HCT116 (cell line): ENCODE measurements at regions not wholly inside any gene's neighbourhood (a gene's known extent, or its start where the extent isn't known, plus 50 kb on each side); places are given as distances from the start of the nearest gene placed in this dataset.

ENCODE experiments used
- ATAC-seq: fragments of 200-7000 bp; cut with Tn5 transposase; 2 replicates; pipeline ENCODE4 v1.9.1; 2020; ENCODE audit warnings: mild to moderate bottlenecking, moderate library complexity
- BruUV-seq: library from RNA; stranded (reverse); fragments of 400-500 nt; replicated peaks from 2 replicates; lab custom pipeline; 2021; lab: Mats Ljungman, UMichigan
- CTCF ChIA-PET: fragments of 300-600 bp; sonication (Branson Sonifier 250); formaldehyde crosslinking; loops from one replicate; lab custom pipeline; 2021; ENCODE audit warnings: antibody characterized with exemption; lab: Charles Lee
- POLR2A ChIA-PET: fragments of 300-600, 350-600 bp; sonication (Branson Sonifier 250); formaldehyde crosslinking; loops from one replicate; lab custom pipeline; 2021; ENCODE audit warnings: antibody characterized with exemption; lab: Charles Lee
- RAD21 ChIA-PET, 2 experiments: fragments of 300-600 bp; sonication (Branson Sonifier 250); formaldehyde crosslinking; loops; one replicate each; lab custom pipeline; 2023; ENCODE audit warnings: low total read pairs in 2 of 2; ENCODE audit not compliant: uncharacterized antibody in 2 of 2, unreplicated experiment in 2 of 2, low non-redundant PET in 1 of 2; lab: Charles Lee
- DNase-seq: peaks from one replicate; pipeline ENCODE4 v3.0.0-alpha.2; 2010; ENCODE audit warnings: low read depth, low spot score
- H2AFZ ChIP-seq: fragments of 200-600 bp; shearing (Covaris generic), sonication (generic); 2 replicates; pipeline ENCODE4 v1.6.1; 2017; ENCODE audit warnings: low read depth, mixed run types, mixed read lengths, antibody characterized with exemption, low read length; ENCODE audit not compliant: poor library complexity, severe bottlenecking
- H3K27ac ChIP-seq: 2 replicates; pipeline ENCODE4 v1.5.1; 2012; ENCODE audit warnings: low read depth, low read length
- H3K27me3 ChIP-seq: fragments of 200-600 bp; sonication (generic); 2 replicates; pipeline ENCODE4 v1.6.1; 2016; ENCODE audit warnings: mixed run types, low read length, mixed read lengths; ENCODE audit not compliant: insufficient read depth
- H3K36me3 ChIP-seq, 2 experiments: fragments of 200-500 bp in 1 of 2; fragments of 200-600 bp in 1 of 2; sonication (Bioruptor generic) in 1 of 2; sonication (generic) in 1 of 2; 2 replicates each; pipeline versions ENCODE4 v1.5.1 to v1.6.1; 2014 to 2016; ENCODE audit warnings: low read length in 2 of 2, inconsistent platforms in 1 of 2, mixed read lengths in 1 of 2, mixed run types in 1 of 2; ENCODE audit not compliant: insufficient read depth in 2 of 2, control insufficient read depth in 1 of 2
- H3K4me1 ChIP-seq, 2 experiments: fragments of 200-600 bp in 1 of 2; sonication (generic) in 1 of 2; 2 replicates each; pipeline versions ENCODE4 v1.5.1 to v1.6.1; 2012 to 2017; ENCODE audit warnings: low read length in 2 of 2, inconsistent platforms in 1 of 2, mild to moderate bottlenecking in 1 of 2, mixed read lengths in 1 of 2, mixed run types in 1 of 2, moderate library complexity in 1 of 2; ENCODE audit not compliant: insufficient read depth in 2 of 2, control insufficient read depth in 1 of 2
- H3K4me2 ChIP-seq: fragments of 200-600 bp; sonication (generic); 2 replicates; pipeline ENCODE4 v1.6.1; 2017; ENCODE audit warnings: mixed run types, low read length, mixed read lengths
- H3K4me3 ChIP-seq, 2 experiments: fragments of 200-600 bp in 1 of 2; sonication (generic) in 1 of 2; replicated peaks in 1 of 2; 2 replicates each; pipeline ENCODE4 v1.5.1; 2011 to 2016; ENCODE audit warnings: low read length in 2 of 2, control low read depth in 1 of 2, low read depth in 1 of 2, mild to moderate bottlenecking in 1 of 2, mixed read lengths in 1 of 2, mixed run types in 1 of 2
- H3K79me2 ChIP-seq: fragments of 200-600 bp; sonication (generic); 2 replicates; pipeline ENCODE4 v1.6.1; 2017; ENCODE audit warnings: mild to moderate bottlenecking, mixed run types, low read length, moderate library complexity, mixed read lengths; ENCODE audit not compliant: insufficient read depth
- H3K9ac ChIP-seq: fragments of 200-600 bp; sonication (generic); 2 replicates; pipeline ENCODE4 v1.6.1; 2016; ENCODE audit warnings: low read length, mixed read lengths
- H3K9me2 ChIP-seq: fragments of 200-600 bp; sonication (generic), shearing (Covaris generic); 2 replicates; pipeline ENCODE4 v1.6.1; 2017; ENCODE audit warnings: mixed run types, mild to moderate bottlenecking, moderate library complexity; ENCODE audit not compliant: insufficient read depth
- H3K9me3 ChIP-seq, 2 experiments: fragments of 200-500 bp in 1 of 2; fragments of 200-600 bp in 1 of 2; sonication (Bioruptor generic) in 1 of 2; sonication (generic) in 1 of 2; 2 replicates each; pipeline ENCODE4 v1.6.1; 2014 to 2017; ENCODE audit warnings: low read length in 2 of 2, mixed read lengths in 2 of 2, inconsistent platforms in 1 of 2, low read depth in 1 of 2, mild to moderate bottlenecking in 1 of 2, mixed run types in 1 of 2, moderate library complexity in 1 of 2; ENCODE audit not compliant: control insufficient read depth in 1 of 2, insufficient read depth in 1 of 2
- H4K20me1 ChIP-seq: fragments of 200-600 bp; sonication (generic), shearing (Covaris generic); 2 replicates; pipeline ENCODE4 v1.6.1; 2017; ENCODE audit warnings: mixed run types, mild to moderate bottlenecking, moderate library complexity; ENCODE audit not compliant: insufficient read depth
- EZH2phosphoT487 ChIP-seq: fragments of 200-600 bp; IDR thresholded peaks from 2 replicates; pipeline ENCODE4 v1.6.1; 2018; ENCODE audit warnings: antibody characterized with exemption, borderline replicate concordance
- POLR2AphosphoS5 ChIP-seq: IDR thresholded peaks from 2 replicates; pipeline ENCODE4 v1.6.1; 2011; ENCODE audit warnings: mild to moderate bottlenecking, low read depth, low read length, moderate library complexity
- REST ChIP-seq: IDR thresholded peaks from 2 replicates; pipeline ENCODE4 v1.6.1; 2012; ENCODE audit warnings: low read depth
- SIN3A ChIP-seq: IDR thresholded peaks from 2 replicates; pipeline ENCODE4 v1.6.1; 2012; ENCODE audit warnings: low read depth
- SP1 ChIP-seq: IDR thresholded peaks from 2 replicates; pipeline ENCODE4 v1.6.1; 2012; ENCODE audit warnings: low read depth
- ZBTB33 ChIP-seq: IDR thresholded peaks from 2 replicates; pipeline ENCODE4 v1.6.1; 2011; ENCODE audit warnings: mild to moderate bottlenecking, low read length, moderate library complexity; ENCODE audit not compliant: insufficient replicate concordance; ENCODE audit errors: extremely low read depth
- ZNF274 ChIP-seq: fragments of 200-500 bp; sonication (Bioruptor generic); IDR thresholded peaks from 2 replicates; pipeline ENCODE4 v1.6.1; 2014; ENCODE audit warnings: mild to moderate bottlenecking, low read depth, low read length, inconsistent platforms
- intact Hi-C: fragments of 100-400 bp; cut with micrococcal nuclease; formaldehyde crosslinking; loops from 2 replicates; pipeline ENCODE4 v1.10.0; 2022

- H3K9ac ChIP-seq = no peak overlapping the region
- no peak for ATAC-seq
- BruUV-seq = no TSS peak
- no peaks in the 10 kb centered on the region for H3K9me2 ChIP-seq
- no peaks in the 10 kb centered on the region for H4K20me1 ChIP-seq
- POLR2A ChIA-PET = no interaction called here
- TF ChIP-seq POLR2AphosphoS5 = no peak
- TF ChIP-seq SP1 = no peak
- TF ChIP-seq ZNF274 = no peak
- no peak for TF ChIP-seq SIN3A
- no peak for TF ChIP-seq REST
- no peak for TF ChIP-seq ZBTB33
- no peak for TF ChIP-seq EZH2phosphoT487
- RAD21 ChIA-PET = no interaction called here
- H3K27me3 ChIP-seq = no peaks in the 10 kb centered on the region
- H3K4me2 ChIP-seq = no peak overlapping the region
- no peak for DNase-seq
- H3K4me3 ChIP-seq = no peak overlapping the region
- CTCF ChIA-PET = no interaction called here
- H3K9me3 ChIP-seq = peaks cover 4 to 31% of the 10 kb centered on the region in 2 experiments; a peak in 2 of 4 replicates
- no peaks in the 10 kb centered on the region for H3K36me3 ChIP-seq
- no peaks in the 10 kb centered on the region for H3K79me2 ChIP-seq
- H3K4me1 ChIP-seq = no peaks in the 10 kb centered on the region
- no peak overlapping the region for H2AFZ ChIP-seq
- intact Hi-C loops = no loop called here
- no peak overlapping the region for H3K27ac ChIP-seq
Measured at GRCh38 chr5:18079831-18080230, 445.6 kb downstream of the TAF11L14 start.
